ENCODE measurements at regions not wholly inside any gene's neighbourhood (a gene's known extent, or its start where the extent isn't known, plus 50 kb on each side); places are given as distances from the start of the nearest gene placed in this dataset.

GRCh38 chr3:180860180-180860858 lies 52.2 kb upstream of the FXR1 start:
- TF ChIP-seq, protein P1, sequence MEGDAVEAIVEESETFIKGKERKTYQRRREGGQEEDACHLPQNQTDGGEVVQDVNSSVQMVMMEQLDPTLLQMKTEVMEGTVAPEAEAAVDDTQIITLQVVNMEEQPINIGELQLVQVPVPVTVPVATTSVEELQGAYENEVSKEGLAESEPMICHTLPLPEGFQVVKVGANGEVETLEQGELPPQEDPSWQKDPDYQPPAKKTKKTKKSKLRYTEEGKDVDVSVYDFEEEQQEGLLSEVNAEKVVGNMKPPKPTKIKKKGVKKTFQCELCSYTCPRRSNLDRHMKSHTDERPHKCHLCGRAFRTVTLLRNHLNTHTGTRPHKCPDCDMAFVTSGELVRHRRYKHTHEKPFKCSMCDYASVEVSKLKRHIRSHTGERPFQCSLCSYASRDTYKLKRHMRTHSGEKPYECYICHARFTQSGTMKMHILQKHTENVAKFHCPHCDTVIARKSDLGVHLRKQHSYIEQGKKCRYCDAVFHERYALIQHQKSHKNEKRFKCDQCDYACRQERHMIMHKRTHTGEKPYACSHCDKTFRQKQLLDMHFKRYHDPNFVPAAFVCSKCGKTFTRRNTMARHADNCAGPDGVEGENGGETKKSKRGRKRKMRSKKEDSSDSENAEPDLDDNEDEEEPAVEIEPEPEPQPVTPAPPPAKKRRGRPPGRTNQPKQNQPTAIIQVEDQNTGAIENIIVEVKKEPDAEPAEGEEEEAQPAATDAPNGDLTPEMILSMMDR (IDR thresholded peaks at IDR 0.05; ENCODE audit: insufficient read depth, low read length), result no peak
- TF ChIP-seq SPI1 (IDR thresholded peaks at IDR 0.05; ENCODE audit: borderline replicate concordance, low read depth) (peak; percentile 62), REST (IDR thresholded peaks at IDR 0.05; ENCODE audit: insufficient replicate concordance, low read depth) (no peak), POLR2AphosphoS5 (IDR thresholded peaks at IDR 0.05; ENCODE audit: low read depth) (no peak)
